WTC11 (cell line): ENCODE measurements at regions not wholly inside any gene's neighbourhood (a gene's known extent, or its start where the extent isn't known, plus 50 kb on each side); places are given as distances from the start of the nearest gene placed in this dataset.

Source experiments
- IRF2 ChIP-seq: sonication (generic); formaldehyde crosslinking; IDR thresholded peaks from 2 replicates; pipeline ENCODE4 v1.8.0; 2022; ENCODE audit warnings: low read depth, missing genetic modification reagents, borderline replicate concordance
- JUN ChIP-seq: sonication (generic); formaldehyde crosslinking; IDR thresholded peaks from 2 replicates; pipeline ENCODE4 v1.8.0; 2023; ENCODE audit warnings: mild to moderate bottlenecking, missing genetic modification reagents
- TF ChIP-seq, protein P1 (sequence below): sonication (generic); formaldehyde crosslinking; IDR thresholded peaks from 2 replicates; pipeline ENCODE4 v1.8.1; 2023; ENCODE audit warnings: mild to moderate bottlenecking, missing genetic modification reagents, moderate library complexity
- TF ChIP-seq, protein P2 (sequence below): fragments of 200-600 bp; IDR thresholded peaks from 2 replicates; pipeline ENCODE4 v1.8.0; 2022; ENCODE audit warnings: antibody characterized with exemption

DNA sequence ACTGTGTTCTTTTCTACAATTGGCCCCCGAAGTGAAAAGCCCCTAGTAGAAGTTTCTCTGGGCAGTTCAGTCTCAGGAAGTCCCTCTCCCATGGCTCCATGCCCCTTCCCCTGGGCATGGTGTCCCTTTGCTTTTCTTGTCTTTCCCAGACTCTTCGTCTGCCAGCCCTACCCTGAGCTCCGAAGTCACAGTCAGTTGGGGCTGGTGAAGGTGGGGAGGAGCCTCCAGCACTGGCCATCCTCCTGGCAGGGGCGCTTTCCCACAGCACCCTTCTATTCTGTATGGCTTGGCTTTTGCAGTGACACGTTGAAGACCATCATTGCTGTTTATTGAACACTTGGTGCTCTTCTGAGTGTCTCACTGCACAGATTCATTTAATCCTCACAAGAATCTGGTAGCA, 195.1 kb upstream of the CADM1 start:
- no peak for TF ChIP-seq IRF2 (CRISPR knock-in tag)
- TF ChIP-seq, protein P1, sequence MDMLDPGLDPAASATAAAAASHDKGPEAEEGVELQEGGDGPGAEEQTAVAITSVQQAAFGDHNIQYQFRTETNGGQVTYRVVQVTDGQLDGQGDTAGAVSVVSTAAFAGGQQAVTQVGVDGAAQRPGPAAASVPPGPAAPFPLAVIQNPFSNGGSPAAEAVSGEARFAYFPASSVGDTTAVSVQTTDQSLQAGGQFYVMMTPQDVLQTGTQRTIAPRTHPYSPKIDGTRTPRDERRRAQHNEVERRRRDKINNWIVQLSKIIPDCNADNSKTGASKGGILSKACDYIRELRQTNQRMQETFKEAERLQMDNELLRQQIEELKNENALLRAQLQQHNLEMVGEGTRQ (CRISPR knock-in tag) = no peak
- TF ChIP-seq, protein P2, sequence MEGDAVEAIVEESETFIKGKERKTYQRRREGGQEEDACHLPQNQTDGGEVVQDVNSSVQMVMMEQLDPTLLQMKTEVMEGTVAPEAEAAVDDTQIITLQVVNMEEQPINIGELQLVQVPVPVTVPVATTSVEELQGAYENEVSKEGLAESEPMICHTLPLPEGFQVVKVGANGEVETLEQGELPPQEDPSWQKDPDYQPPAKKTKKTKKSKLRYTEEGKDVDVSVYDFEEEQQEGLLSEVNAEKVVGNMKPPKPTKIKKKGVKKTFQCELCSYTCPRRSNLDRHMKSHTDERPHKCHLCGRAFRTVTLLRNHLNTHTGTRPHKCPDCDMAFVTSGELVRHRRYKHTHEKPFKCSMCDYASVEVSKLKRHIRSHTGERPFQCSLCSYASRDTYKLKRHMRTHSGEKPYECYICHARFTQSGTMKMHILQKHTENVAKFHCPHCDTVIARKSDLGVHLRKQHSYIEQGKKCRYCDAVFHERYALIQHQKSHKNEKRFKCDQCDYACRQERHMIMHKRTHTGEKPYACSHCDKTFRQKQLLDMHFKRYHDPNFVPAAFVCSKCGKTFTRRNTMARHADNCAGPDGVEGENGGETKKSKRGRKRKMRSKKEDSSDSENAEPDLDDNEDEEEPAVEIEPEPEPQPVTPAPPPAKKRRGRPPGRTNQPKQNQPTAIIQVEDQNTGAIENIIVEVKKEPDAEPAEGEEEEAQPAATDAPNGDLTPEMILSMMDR = no peak
- TF ChIP-seq JUN = no peak
